GM21447 (cell line): ENCODE measurements at regions not wholly inside any gene's neighbourhood (a gene's known extent, or its start where the extent isn't known, plus 50 kb on each side); places are given as distances from the start of the nearest gene placed in this dataset.

ENCODE experiments used
- ATAC-seq: cut with Tn5 transposase; IDR thresholded peaks from one replicate; pipeline ENCODE4 v1.9.1; 2021; ENCODE audit not compliant: unreplicated experiment

DNA sequence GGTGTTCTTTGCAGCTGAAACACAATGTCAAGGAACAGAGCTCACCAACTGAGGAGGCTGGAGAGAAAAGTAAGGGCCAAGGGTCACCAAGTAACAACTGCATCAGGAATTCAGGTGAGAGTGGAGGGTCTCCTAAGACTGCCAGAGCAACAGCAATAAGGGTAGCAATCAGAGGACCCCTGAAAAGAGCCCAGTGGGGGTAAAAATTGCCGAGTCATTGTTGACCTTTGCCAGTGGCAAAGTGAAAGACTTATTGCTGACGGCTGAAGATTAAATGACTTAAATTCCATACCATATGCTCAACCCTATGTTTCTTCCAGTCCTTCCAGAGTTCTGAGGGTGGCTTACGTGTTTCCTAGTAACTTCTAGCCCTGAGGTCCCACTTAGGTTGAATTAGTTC is 51.9 kb upstream of the ARHGAP42 start:
- ATAC-seq: no peak

DNA sequence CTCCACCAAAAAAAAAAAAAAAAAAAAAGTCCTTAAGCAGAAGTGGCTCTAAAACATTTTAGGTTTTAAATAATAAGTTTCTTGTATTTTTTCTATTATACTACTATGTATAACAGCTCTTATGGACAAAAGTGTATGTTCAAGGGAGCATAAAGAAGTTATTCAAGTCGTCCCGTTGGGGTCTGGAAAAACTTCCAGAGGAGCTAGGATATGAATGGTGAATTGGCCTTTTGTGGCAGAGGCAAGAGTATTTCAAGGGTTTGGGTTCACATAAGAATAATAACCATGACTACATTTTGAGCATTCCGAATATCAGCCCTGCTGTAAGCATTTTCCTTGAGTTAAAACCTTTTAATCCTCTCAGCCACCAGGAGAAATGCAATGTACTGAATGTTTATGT is 50.6 kb upstream of the ARHGAP42 start:
- ATAC-seq: no peak
